ENCODE measurements at regions not wholly inside any gene's neighbourhood (a gene's known extent, or its start where the extent isn't known, plus 50 kb on each side); places are given as distances from the start of the nearest gene placed in this dataset.

DNA sequence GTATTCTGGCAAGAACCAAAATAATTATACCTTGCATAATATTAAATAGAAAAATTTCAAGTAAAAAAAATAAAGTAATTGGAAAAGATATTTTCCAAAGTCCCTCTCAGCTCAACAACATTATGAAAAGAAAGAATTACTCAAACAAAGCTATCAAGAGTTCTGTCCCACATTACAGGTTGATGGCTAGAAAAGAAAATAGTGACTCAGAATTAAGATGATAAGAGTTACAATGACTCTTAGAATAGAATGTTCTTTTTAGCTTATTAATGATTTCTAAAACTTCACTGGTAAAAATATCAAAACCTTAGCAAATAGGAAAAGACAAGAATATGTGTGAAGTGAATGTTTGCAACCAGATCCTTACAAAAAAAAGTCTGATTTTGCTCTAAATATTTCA is 312.5 kb upstream of the PDGFD start:
- Histone ChIP-seq H3K9ac (ENCODE audit: low read depth, low read length) (no peak overlapping the region), H3K9me3 (ENCODE audit: insufficient read depth, low read depth, low read length) (no peaks in the 10 kb centered on the region), H3K36me3 (ENCODE audit: insufficient read depth, low read length) (no peaks in the 10 kb centered on the region), H3K27me3 (ENCODE audit: insufficient read depth, low read length) (no peaks in the 10 kb centered on the region), H3K4me1 (ENCODE audit: insufficient read depth, low read length) (no peaks in the 10 kb centered on the region), H3K4me3 (ENCODE audit: low read length) (no peak overlapping the region), H3K27ac (ENCODE audit: low read depth, low read length) (no peak overlapping the region)

DNA sequence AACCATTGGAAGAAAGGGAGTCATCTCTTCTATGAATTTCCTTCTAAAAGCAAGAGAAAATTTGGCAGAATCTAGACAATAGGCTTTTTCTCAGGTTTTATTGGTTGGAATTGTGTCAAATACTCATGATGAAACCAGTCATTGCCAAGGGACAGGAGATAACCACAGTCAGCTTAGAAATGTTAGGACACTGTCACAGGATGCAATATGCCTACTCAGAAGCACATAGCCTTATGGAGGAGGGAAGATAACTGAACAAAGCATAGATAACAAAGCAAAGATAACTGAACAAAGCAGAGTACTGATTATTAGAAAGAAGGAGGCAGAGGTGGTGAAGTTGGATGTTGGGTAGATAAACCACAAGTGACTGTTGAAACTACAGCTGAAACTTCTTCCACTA is 303.5 kb upstream of the PDGFD start:
- Histone ChIP-seq H3K27ac (ENCODE audit: low read depth, low read length) (no peak overlapping the region), H3K4me3 (ENCODE audit: low read length) (no peak overlapping the region), H3K27me3 (ENCODE audit: insufficient read depth, low read length) (no peaks in the 10 kb centered on the region), H3K36me3 (ENCODE audit: insufficient read depth, low read length) (no peaks in the 10 kb centered on the region), H3K4me1 (ENCODE audit: insufficient read depth, low read length) (no peaks in the 10 kb centered on the region), H3K9ac (ENCODE audit: low read depth, low read length) (no peak overlapping the region), H3K9me3 (ENCODE audit: insufficient read depth, low read depth, low read length) (no peaks in the 10 kb centered on the region)

DNA sequence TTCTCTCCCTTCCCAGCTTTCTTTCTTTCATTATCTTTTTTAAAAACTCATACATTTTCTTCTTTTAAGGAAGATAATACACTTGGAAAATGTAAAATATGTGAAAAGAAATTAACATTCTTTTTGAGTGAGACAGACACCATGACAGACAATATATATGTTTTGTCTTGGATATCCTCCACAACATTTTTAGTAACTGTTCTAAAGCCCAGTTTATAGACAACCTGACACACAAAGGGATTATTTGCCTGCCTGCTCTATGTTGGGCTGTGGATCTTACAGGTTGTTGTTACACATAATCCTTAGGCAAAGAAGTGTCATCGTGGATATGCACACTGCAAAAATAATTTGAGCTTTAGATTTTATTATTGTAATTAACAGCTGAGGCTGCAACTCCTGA is 301.4 kb upstream of the PDGFD start:
- H3K9ac ChIP-seq (ENCODE audit: low read depth, low read length): no peak overlapping the region
- no peak overlapping the region for H3K27ac ChIP-seq (ENCODE audit: low read depth, low read length)
- no peaks in the 10 kb centered on the region for H3K36me3 ChIP-seq (ENCODE audit: insufficient read depth, low read length)
- 87% methylated on average over 1 of the region's 1 CpG for WGBS
- no peak overlapping the region for H3K4me3 ChIP-seq (ENCODE audit: low read length)
- no peaks in the 10 kb centered on the region for H3K4me1 ChIP-seq (ENCODE audit: insufficient read depth, low read length)
- H3K9me3 ChIP-seq (ENCODE audit: insufficient read depth, low read depth, low read length): no peaks in the 10 kb centered on the region
- H3K27me3 ChIP-seq (ENCODE audit: insufficient read depth, low read length): no peaks in the 10 kb centered on the region

DNA sequence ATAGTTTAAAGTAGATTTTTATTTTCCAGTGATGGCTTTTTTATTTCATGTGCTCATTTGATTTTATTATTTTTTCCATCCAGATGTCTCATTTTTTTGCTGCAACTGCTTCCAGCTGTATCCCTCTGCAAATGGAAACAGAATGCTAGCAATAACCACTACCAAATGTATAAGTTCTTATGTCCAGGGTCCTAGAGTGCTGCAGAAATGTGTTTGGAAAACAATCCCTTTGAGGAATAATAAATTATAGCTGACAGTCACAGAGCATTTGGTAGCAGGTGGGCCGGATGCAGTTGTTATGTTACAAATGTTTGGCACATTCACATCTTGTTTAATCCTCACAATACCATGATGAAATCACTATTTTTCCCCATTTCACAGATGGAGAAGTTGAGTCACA is 300.7 kb upstream of the PDGFD start:
- no peaks in the 10 kb centered on the region for H3K27me3 ChIP-seq (ENCODE audit: insufficient read depth, low read length)
- no peaks in the 10 kb centered on the region for H3K36me3 ChIP-seq (ENCODE audit: insufficient read depth, low read length)
- no peaks in the 10 kb centered on the region for H3K4me1 ChIP-seq (ENCODE audit: insufficient read depth, low read length)
- 100% methylated on average over 1 of the region's 1 CpG for WGBS
- no peak overlapping the region for H3K4me3 ChIP-seq (ENCODE audit: low read length)
- H3K9ac ChIP-seq (ENCODE audit: low read depth, low read length): no peak overlapping the region
- no peak overlapping the region for H3K27ac ChIP-seq (ENCODE audit: low read depth, low read length)
- H3K9me3 ChIP-seq (ENCODE audit: insufficient read depth, low read depth, low read length): no peaks in the 10 kb centered on the region

DNA sequence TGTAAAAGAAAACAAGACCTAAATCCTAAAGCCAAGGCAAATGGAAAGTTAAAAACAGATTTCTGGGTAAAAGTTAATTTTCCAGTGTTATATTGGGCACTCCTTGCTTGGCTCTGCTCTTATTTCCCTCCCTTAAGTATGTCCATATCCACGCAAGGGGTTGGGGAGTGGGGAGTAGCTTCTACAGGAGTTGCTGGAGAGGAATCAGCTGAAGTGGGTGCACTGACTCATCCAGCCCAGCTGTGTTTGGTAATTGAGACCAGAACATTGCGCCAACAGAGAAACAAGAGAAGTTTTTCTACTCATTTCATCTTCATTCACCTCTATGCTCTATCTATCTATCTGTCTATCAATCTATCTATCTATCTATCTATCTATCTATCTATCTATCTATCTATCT is 298.4 kb upstream of the PDGFD start:
- 98% methylated on average over 2 of the region's 2 CpGs for WGBS
- Histone ChIP-seq H3K4me1 (ENCODE audit: insufficient read depth, low read length) (no peaks in the 10 kb centered on the region), H3K4me3 (ENCODE audit: low read length) (no peak overlapping the region), H3K27me3 (ENCODE audit: insufficient read depth, low read length) (no peaks in the 10 kb centered on the region), H3K9ac (ENCODE audit: low read depth, low read length) (no peak overlapping the region), H3K36me3 (ENCODE audit: insufficient read depth, low read length) (no peaks in the 10 kb centered on the region), H3K9me3 (ENCODE audit: insufficient read depth, low read depth, low read length) (no peaks in the 10 kb centered on the region), H3K27ac (ENCODE audit: low read depth, low read length) (no peak overlapping the region)

DNA sequence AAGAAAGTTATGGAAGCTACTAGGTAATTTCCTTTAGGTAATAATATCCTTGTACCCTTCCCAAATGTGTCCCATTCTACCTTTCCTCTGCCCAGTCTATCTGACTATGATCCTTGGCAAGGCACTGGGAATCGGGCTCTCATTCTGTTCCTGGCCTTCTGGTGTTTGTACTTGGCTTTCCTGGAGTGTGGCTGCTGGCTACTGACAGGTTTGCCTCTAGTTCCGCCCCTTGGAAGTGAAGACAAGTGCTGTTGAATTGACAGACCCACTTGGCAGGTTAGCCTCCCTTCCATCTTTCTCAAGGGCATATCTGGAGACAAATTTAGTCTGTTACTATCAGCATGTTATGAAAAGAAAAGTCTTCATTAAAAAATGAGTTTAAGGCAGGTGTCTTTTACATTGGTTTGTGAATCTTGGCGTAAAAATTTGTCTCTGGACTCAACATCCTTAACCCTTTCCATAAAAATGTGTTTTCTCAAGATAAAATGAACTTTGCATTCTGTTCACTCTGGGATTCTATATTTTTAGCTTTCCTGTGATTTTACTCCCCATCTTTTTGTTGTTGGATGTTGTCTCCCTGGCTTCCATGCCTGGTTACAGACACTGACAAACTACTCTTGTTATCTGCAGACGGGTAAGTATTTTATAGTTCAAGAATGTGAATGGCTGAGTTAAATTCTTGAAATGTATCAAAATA is 287.4 kb upstream of the PDGFD start:
- Histone ChIP-seq H3K36me3 (ENCODE audit: insufficient read depth, low read length) (no peaks in the 10 kb centered on the region), H3K27me3 (ENCODE audit: insufficient read depth, low read length) (no peaks in the 10 kb centered on the region), H3K4me3 (ENCODE audit: low read length) (no peak overlapping the region), H3K4me1 (ENCODE audit: insufficient read depth, low read length) (no peaks in the 10 kb centered on the region), H3K27ac (ENCODE audit: low read depth, low read length) (no peak overlapping the region), H3K9me3 (ENCODE audit: insufficient read depth, low read depth, low read length) (no peaks in the 10 kb centered on the region), H3K9ac (ENCODE audit: low read depth, low read length) (no peak overlapping the region)
- WGBS: 88% methylated on average over 3 of the region's 4 CpGs

DNA sequence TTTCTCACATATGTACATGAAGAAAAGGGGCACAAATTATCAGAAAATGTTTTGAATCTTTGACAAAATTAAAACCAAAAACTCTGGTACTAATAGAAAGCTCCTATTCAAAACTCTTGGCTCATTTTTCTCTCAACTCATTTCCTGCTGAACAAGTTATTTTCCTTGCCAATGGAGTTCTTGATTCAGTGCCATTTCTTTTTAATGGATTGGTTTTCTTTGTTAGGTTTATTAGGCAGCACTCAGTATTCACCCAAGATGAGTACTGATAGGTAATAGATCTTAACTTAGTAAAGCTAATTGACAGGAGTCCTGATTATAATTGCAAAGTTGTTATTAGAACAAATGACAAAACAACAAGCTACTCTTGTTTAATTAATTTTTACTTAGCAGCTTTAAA is 279.4 kb upstream of the PDGFD start:
- Histone ChIP-seq H3K9me3 (ENCODE audit: insufficient read depth, low read depth, low read length) (no peaks in the 10 kb centered on the region), H3K27me3 (ENCODE audit: insufficient read depth, low read length) (no peaks in the 10 kb centered on the region), H3K36me3 (ENCODE audit: insufficient read depth, low read length) (no peaks in the 10 kb centered on the region), H3K4me3 (ENCODE audit: low read length) (no peak overlapping the region), H3K27ac (ENCODE audit: low read depth, low read length) (no peak overlapping the region), H3K4me1 (ENCODE audit: insufficient read depth, low read length) (peaks cover 6% of the 10 kb centered on the region), H3K9ac (ENCODE audit: low read depth, low read length) (no peak overlapping the region)

DNA sequence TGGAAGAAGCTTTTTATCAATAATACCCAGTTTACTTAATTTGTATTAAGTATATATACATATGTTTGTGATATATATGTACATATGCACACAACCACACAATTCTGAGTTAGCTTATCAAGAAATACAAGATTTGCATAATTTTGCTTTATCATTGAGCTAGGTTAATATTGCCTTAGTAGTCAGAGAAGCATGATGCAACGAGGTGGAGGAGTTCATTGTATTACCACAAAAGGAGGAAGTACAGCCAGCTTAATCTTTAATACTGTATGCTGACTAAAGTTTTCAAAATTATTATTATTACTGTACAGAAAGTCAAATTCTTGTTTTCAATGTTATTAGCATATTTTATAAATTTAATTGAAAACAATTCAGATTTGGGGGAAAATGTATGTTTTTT is 278.4 kb upstream of the PDGFD start:
- WGBS: 100% methylated on average over 1 of the region's 1 CpG
- no peak overlapping the region for H3K27ac ChIP-seq (ENCODE audit: low read depth, low read length)
- no peaks in the 10 kb centered on the region for H3K36me3 ChIP-seq (ENCODE audit: insufficient read depth, low read length)
- H3K9ac ChIP-seq (ENCODE audit: low read depth, low read length): no peak overlapping the region
- peaks cover 6% of the 10 kb centered on the region for H3K4me1 ChIP-seq (ENCODE audit: insufficient read depth, low read length)
- H3K9me3 ChIP-seq (ENCODE audit: insufficient read depth, low read depth, low read length): no peaks in the 10 kb centered on the region
- H3K27me3 ChIP-seq (ENCODE audit: insufficient read depth, low read length): no peaks in the 10 kb centered on the region
- H3K4me3 ChIP-seq (ENCODE audit: low read length): no peak overlapping the region

DNA sequence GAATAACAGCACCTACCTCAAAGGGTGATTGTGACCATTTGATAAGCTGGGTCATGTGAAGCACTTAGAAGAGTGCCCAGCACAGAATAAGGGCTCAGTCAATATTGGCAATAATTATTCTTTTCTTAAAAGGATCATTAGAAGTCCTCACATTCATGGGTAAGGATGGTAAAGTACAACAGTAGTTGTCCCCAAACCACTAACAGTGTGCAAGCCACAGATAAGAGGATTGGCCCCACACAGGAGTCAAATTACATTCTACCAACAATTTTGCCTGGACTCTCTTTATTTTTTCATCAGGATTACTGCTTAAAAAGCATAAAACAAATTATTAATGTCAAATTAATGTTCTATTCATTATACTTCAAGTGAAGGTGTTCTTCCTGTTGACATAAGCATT is 271.5 kb upstream of the PDGFD start:
- Histone ChIP-seq H3K9me3 (ENCODE audit: insufficient read depth, low read depth, low read length) (no peaks in the 10 kb centered on the region), H3K27ac (ENCODE audit: low read depth, low read length) (no peak overlapping the region), H3K36me3 (ENCODE audit: insufficient read depth, low read length) (no peaks in the 10 kb centered on the region), H3K9ac (ENCODE audit: low read depth, low read length) (no peak overlapping the region), H3K27me3 (ENCODE audit: insufficient read depth, low read length) (no peaks in the 10 kb centered on the region), H3K4me1 (ENCODE audit: insufficient read depth, low read length) (peaks cover 14% of the 10 kb centered on the region), H3K4me3 (ENCODE audit: low read length) (no peak overlapping the region)

DNA sequence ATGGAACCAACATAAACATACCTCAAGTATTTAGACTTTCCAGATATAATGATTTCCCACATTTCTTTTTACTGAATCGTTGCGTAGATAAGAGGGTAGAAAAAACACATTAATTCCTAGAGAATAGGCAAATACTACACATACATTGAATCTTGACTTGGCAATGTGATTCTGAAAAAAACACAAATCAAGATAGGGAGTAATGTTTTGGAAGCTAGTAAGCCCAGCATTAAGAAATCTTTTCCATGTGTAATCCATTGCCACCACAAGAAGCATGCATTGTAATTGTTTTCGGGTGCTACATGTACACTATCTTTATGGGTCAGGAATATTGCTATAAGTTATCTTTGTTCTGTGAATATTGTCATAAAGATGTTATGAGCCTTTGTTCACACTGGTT is 269.8 kb upstream of the PDGFD start:
- Histone ChIP-seq H3K4me1 (ENCODE audit: insufficient read depth, low read length) (peaks cover 14% of the 10 kb centered on the region), H3K27me3 (ENCODE audit: insufficient read depth, low read length) (no peaks in the 10 kb centered on the region), H3K4me3 (ENCODE audit: low read length) (no peak overlapping the region), H3K36me3 (ENCODE audit: insufficient read depth, low read length) (no peaks in the 10 kb centered on the region), H3K9ac (ENCODE audit: low read depth, low read length) (no peak overlapping the region), H3K9me3 (ENCODE audit: insufficient read depth, low read depth, low read length) (no peaks in the 10 kb centered on the region), H3K27ac (ENCODE audit: low read depth, low read length) (no peak overlapping the region)
- 96% methylated on average over 1 of the region's 3 CpGs for WGBS

DNA sequence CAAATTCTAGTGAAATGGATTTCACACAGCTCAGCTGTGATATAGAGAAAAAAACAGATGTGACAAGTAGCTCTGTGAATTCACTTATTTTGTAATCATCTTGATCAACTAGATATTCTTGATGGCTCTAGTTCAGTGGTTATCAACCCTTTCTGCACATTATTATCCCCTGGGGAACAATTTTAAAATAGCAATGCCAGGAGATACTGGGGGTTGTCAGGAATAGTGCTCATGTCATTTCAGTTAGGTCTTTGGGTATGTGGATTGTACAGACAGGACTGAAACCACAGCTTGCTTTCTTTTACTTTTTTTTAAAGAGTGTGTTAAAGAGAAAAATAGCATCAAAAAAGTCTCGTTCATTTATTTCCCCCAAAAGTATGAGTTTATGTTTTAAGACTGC is 269.0 kb upstream of the PDGFD start:
- H3K27ac ChIP-seq (ENCODE audit: low read depth, low read length): no peak overlapping the region
- no peaks in the 10 kb centered on the region for H3K27me3 ChIP-seq (ENCODE audit: insufficient read depth, low read length)
- 100% methylated on average over 1 of the region's 1 CpG for WGBS
- H3K9ac ChIP-seq (ENCODE audit: low read depth, low read length): no peak overlapping the region
- H3K36me3 ChIP-seq (ENCODE audit: insufficient read depth, low read length): no peaks in the 10 kb centered on the region
- peaks cover 14% of the 10 kb centered on the region for H3K4me1 ChIP-seq (ENCODE audit: insufficient read depth, low read length)
- no peak overlapping the region for H3K4me3 ChIP-seq (ENCODE audit: low read length)
- no peaks in the 10 kb centered on the region for H3K9me3 ChIP-seq (ENCODE audit: insufficient read depth, low read depth, low read length)

DNA sequence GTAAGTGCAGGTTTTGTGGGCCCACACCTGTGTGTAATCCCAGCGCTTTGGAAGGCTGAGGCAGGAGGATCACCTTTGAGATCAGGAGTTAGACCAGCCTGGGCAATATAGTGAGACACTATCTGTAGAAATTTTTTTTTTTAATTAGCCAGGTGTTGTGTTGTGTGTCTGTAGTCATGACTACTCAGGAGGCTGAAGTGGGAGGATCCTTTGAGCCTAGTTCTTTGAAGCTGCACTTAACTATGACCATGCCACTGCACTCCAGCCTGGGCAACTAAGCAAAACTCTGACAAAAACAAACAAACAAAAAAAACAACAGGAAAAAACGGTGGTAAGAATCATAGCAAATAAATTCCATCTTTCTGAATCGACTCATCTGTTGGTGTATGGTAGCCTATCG is 268.6 kb upstream of the PDGFD start:
- Histone ChIP-seq H3K9me3 (ENCODE audit: insufficient read depth, low read depth, low read length) (no peaks in the 10 kb centered on the region), H3K4me1 (ENCODE audit: insufficient read depth, low read length) (peaks cover 14% of the 10 kb centered on the region), H3K27ac (ENCODE audit: low read depth, low read length) (no peak overlapping the region), H3K36me3 (ENCODE audit: insufficient read depth, low read length) (no peaks in the 10 kb centered on the region), H3K27me3 (ENCODE audit: insufficient read depth, low read length) (no peaks in the 10 kb centered on the region), H3K9ac (ENCODE audit: low read depth, low read length) (no peak overlapping the region), H3K4me3 (ENCODE audit: low read length) (no peak overlapping the region)
- WGBS: 95% methylated on average over 4 of the region's 4 CpGs

Data from HUES64 (cell line).